NCI-H128 (cell line): ENCODE measurements at regions not wholly inside any gene's neighbourhood (a gene's known extent, or its start where the extent isn't known, plus 50 kb on each side); places are given as distances from the start of the nearest gene placed in this dataset.

Experiments used
- DNase-seq: peaks from one replicate; lab custom pipeline; 2025; ENCODE audit not compliant: unreplicated experiment; lab: John Stamatoyannopoulos, UW

GRCh38 chr6:48826901-48827701 is 636.0 kb downstream of the MMUT start:
- no peak for DNase-seq

GRCh38 chr6:48826152-48826515 is 636.9 kb downstream of the MMUT start:
- no peak for DNase-seq

GRCh38 chr6:48825501-48826151 is 637.4 kb downstream of the MMUT start:
- DNase-seq, result no peak

- DNase-seq, result no peak
Measured at GRCh38 chr6:48818052-48818412, 645.0 kb downstream of the MMUT start.

GRCh38 chr6:48817333-48818051 is 645.6 kb downstream of the MMUT start:
- no peak for DNase-seq

GRCh38 chr6:48814957-48815356 is 648.1 kb downstream of the MMUT start:
- no peak for DNase-seq

GRCh38 chr6:48813836-48814235 is 649.2 kb downstream of the MMUT start:
- DNase-seq, result no peak

- DNase-seq, result no peak
Measured at GRCh38 chr6:48809700-48810099, 653.4 kb downstream of the MMUT start.

- no peak for DNase-seq
Measured at GRCh38 chr6:48809245-48809644, 653.8 kb downstream of the MMUT start.

GRCh38 chr6:48798296-48798695 is 664.8 kb downstream of the MMUT start:
- DNase-seq, result no peak

GRCh38 chr6:48782225-48782624 is 671.2 kb upstream of the PTCHD4 start:
- DNase-seq, result no peak

- no peak for DNase-seq
Measured at GRCh38 chr6:48777411-48777810, 666.4 kb upstream of the PTCHD4 start.

- DNase-seq, result no peak
Measured at GRCh38 chr6:48775157-48775556, 664.2 kb upstream of the PTCHD4 start.

- DNase-seq, result no peak
Measured at GRCh38 chr6:48774276-48774675, 663.3 kb upstream of the PTCHD4 start.

- DNase-seq, result no peak
Measured at GRCh38 chr6:48766349-48766748, 655.4 kb upstream of the PTCHD4 start.

GRCh38 chr6:48765352-48765961 is 654.5 kb upstream of the PTCHD4 start:
- no peak for DNase-seq

GRCh38 chr6:48764286-48765044 is 653.5 kb upstream of the PTCHD4 start:
- DNase-seq, result no peak

- no peak for DNase-seq
Measured at GRCh38 chr6:48757661-48758060, 646.7 kb upstream of the PTCHD4 start.

GRCh38 chr6:48755315-48755714 is 644.3 kb upstream of the PTCHD4 start:
- DNase-seq, result no peak

- DNase-seq, result no peak
Measured at GRCh38 chr6:48754641-48755040, 643.6 kb upstream of the PTCHD4 start.

- DNase-seq, result no peak
Measured at GRCh38 chr6:48750861-48751260, 639.9 kb upstream of the PTCHD4 start.
